Karpas-422 (cell line): ENCODE measurements at regions not wholly inside any gene's neighbourhood (a gene's known extent, or its start where the extent isn't known, plus 50 kb on each side); places are given as distances from the start of the nearest gene placed in this dataset.

Experiments used
- DNase-seq: peaks from one replicate; pipeline ENCODE4 v3.0.0-alpha.2; 2015
- H2AFZ ChIP-seq: fragments of 200-600 bp; sonication (generic); 2 replicates; pipeline ENCODE4 v1.6.1; 2014; ENCODE audit warnings: antibody characterized with exemption, low read length, mixed read lengths
- H3K27ac ChIP-seq: fragments of 200-600 bp; sonication (generic); 2 replicates; pipeline ENCODE4 v1.5.1; 2014; ENCODE audit warnings: mild to moderate bottlenecking, low read length, moderate library complexity
- H3K27me3 ChIP-seq: fragments of 200-600 bp; sonication (generic); 2 replicates; pipeline ENCODE4 v1.6.1; 2014; ENCODE audit warnings: low read length, mixed read lengths
- H3K36me3 ChIP-seq: fragments of 200-600 bp; sonication (generic); 2 replicates; pipeline ENCODE4 v1.6.1; 2014; ENCODE audit warnings: low read length, mixed read lengths; ENCODE audit not compliant: insufficient read depth
- H3K4me1 ChIP-seq: fragments of 200-600 bp; sonication (generic); 2 replicates; pipeline ENCODE4 v1.6.1; 2014; ENCODE audit warnings: mild to moderate bottlenecking, low read length, mixed read lengths
- H3K4me2 ChIP-seq: fragments of 200-600 bp; sonication (generic); 2 replicates; pipeline ENCODE4 v1.6.1; 2014; ENCODE audit warnings: low read length, low read depth, mild to moderate bottlenecking; ENCODE audit not compliant: poor library complexity, severe bottlenecking
- H3K4me3 ChIP-seq: fragments of 200-600 bp; sonication (generic); 2 replicates; pipeline ENCODE4 v1.5.1; 2014; ENCODE audit warnings: mild to moderate bottlenecking, antibody characterized with exemption, low read length, mixed read lengths
- H3K79me2 ChIP-seq: fragments of 200-600 bp; sonication (generic); 2 replicates; pipeline ENCODE4 v1.6.1; 2014; ENCODE audit warnings: mild to moderate bottlenecking, low read length, mixed read lengths
- H3K9ac ChIP-seq: fragments of 200-600 bp; sonication (generic); 2 replicates; pipeline ENCODE4 v1.6.0; 2014; ENCODE audit warnings: low read length
- H3K9me2 ChIP-seq: fragments of 200-600 bp; sonication (generic), shearing (Covaris generic); replicated peaks from 2 replicates; pipeline ENCODE4 v1.6.0; 2014; ENCODE audit warnings: mild to moderate bottlenecking, low read length, moderate library complexity; ENCODE audit not compliant: insufficient read depth
- H3K9me3 ChIP-seq: fragments of 300-700, 200-600 bp; sonication (generic); 2 replicates; pipeline ENCODE4 v1.6.1; 2014; ENCODE audit warnings: low read length, mixed read lengths
- H4K20me1 ChIP-seq: fragments of 200-600 bp; sonication (generic); 2 replicates; pipeline ENCODE4 v1.6.1; 2014; ENCODE audit warnings: mild to moderate bottlenecking, antibody characterized with exemption, low read length, low read depth; ENCODE audit not compliant: insufficient read depth

- no peak overlapping the region for H3K4me2 ChIP-seq
These were observed 133.6 kb downstream of the MYCN start for GRCh38 chr2:16073921-16074425.

GRCh38 chr2:16073471-16073870 is 133.1 kb downstream of the MYCN start:
- H4K20me1 ChIP-seq: no peaks in the 10 kb centered on the region
- no peaks in the 10 kb centered on the region for H3K27me3 ChIP-seq
- no peak overlapping the region for H3K9ac ChIP-seq
- no peaks in the 10 kb centered on the region for H3K4me1 ChIP-seq
- H3K4me2 ChIP-seq: no peak overlapping the region
- no peak overlapping the region for H3K27ac ChIP-seq
- H3K79me2 ChIP-seq: no peaks in the 10 kb centered on the region
- no peak overlapping the region for H2AFZ ChIP-seq
- DNase-seq: no peak
- no peaks in the 10 kb centered on the region for H3K36me3 ChIP-seq
- H3K4me3 ChIP-seq: no peak overlapping the region
- no peaks in the 10 kb centered on the region for H3K9me3 ChIP-seq
- H3K9me2 ChIP-seq: no peaks in the 10 kb centered on the region

More at GRCh38 chr2:16073921-16074425, 133.6 kb downstream of the MYCN start:
- Histone ChIP-seq H3K36me3 (no peaks in the 10 kb centered on the region), H3K9me2 (no peaks in the 10 kb centered on the region), H2AFZ (no peak overlapping the region), H3K4me3 (no peak overlapping the region), H4K20me1 (no peaks in the 10 kb centered on the region), H3K4me1 (no peaks in the 10 kb centered on the region), H3K9ac (no peak overlapping the region), H3K27ac (no peak overlapping the region), H3K9me3 (no peaks in the 10 kb centered on the region), H3K79me2 (no peaks in the 10 kb centered on the region), H3K27me3 (no peaks in the 10 kb centered on the region)
- no peak for DNase-seq

GRCh38 chr2:16072638-16073290 is 132.4 kb downstream of the MYCN start:
- Histone ChIP-seq H2AFZ (no peak overlapping the region), H3K4me3 (no peak overlapping the region), H3K27ac (no peak overlapping the region), H3K9me2 (no peaks in the 10 kb centered on the region), H3K36me3 (no peaks in the 10 kb centered on the region), H3K27me3 (no peaks in the 10 kb centered on the region), H3K9ac (no peak overlapping the region), H3K79me2 (no peaks in the 10 kb centered on the region), H3K9me3 (no peaks in the 10 kb centered on the region), H3K4me1 (no peaks in the 10 kb centered on the region), H4K20me1 (no peaks in the 10 kb centered on the region), H3K4me2 (no peak overlapping the region)
- no peak for DNase-seq

- Histone ChIP-seq H3K9ac (no peak overlapping the region), H3K36me3 (no peaks in the 10 kb centered on the region), H3K4me3 (no peak overlapping the region), H4K20me1 (no peaks in the 10 kb centered on the region), H2AFZ (no peak overlapping the region), H3K9me3 (no peaks in the 10 kb centered on the region), H3K9me2 (no peaks in the 10 kb centered on the region), H3K4me1 (no peaks in the 10 kb centered on the region), H3K79me2 (no peaks in the 10 kb centered on the region), H3K27ac (no peak overlapping the region), H3K27me3 (no peaks in the 10 kb centered on the region), H3K4me2 (no peak overlapping the region)
- DNase-seq: no peak
These were observed 131.7 kb downstream of the MYCN start for GRCh38 chr2:16071865-16072637.

- H3K79me2 ChIP-seq: no peaks in the 10 kb centered on the region
- no peaks in the 10 kb centered on the region for H3K9me2 ChIP-seq
- no peak overlapping the region for H3K4me2 ChIP-seq
- no peaks in the 10 kb centered on the region for H3K9me3 ChIP-seq
- no peaks in the 10 kb centered on the region for H3K36me3 ChIP-seq
- H3K4me3 ChIP-seq: no peak overlapping the region
- no peak overlapping the region for H3K9ac ChIP-seq
- no peak for DNase-seq
- H4K20me1 ChIP-seq: no peaks in the 10 kb centered on the region
- H3K4me1 ChIP-seq: no peaks in the 10 kb centered on the region
- H2AFZ ChIP-seq: no peak overlapping the region
- no peak overlapping the region for H3K27ac ChIP-seq
- H3K27me3 ChIP-seq: no peaks in the 10 kb centered on the region
These were observed 130.9 kb downstream of the MYCN start for GRCh38 chr2:16071039-16071864.

- no peak overlapping the region for H2AFZ ChIP-seq
These were observed 130.3 kb downstream of the MYCN start for GRCh38 chr2:16070648-16070971.

GRCh38 chr2:16069933-16070647 is 129.7 kb downstream of the MYCN start:
- DNase-seq: no peak
- Histone ChIP-seq H3K4me1 (no peaks in the 10 kb centered on the region), H3K4me2 (no peak overlapping the region), H3K27me3 (no peaks in the 10 kb centered on the region), H3K27ac (no peak overlapping the region), H3K9ac (no peak overlapping the region), H3K9me3 (no peaks in the 10 kb centered on the region), H4K20me1 (no peaks in the 10 kb centered on the region), H3K4me3 (no peak overlapping the region), H2AFZ (no peak overlapping the region), H3K36me3 (no peaks in the 10 kb centered on the region), H3K79me2 (no peaks in the 10 kb centered on the region), H3K9me2 (no peaks in the 10 kb centered on the region)

More at GRCh38 chr2:16070648-16070971, 130.3 kb downstream of the MYCN start:
- no peaks in the 10 kb centered on the region for H3K4me1 ChIP-seq
- no peaks in the 10 kb centered on the region for H3K27me3 ChIP-seq
- no peak overlapping the region for H3K27ac ChIP-seq
- no peaks in the 10 kb centered on the region for H4K20me1 ChIP-seq
- no peak overlapping the region for H3K9ac ChIP-seq
- no peaks in the 10 kb centered on the region for H3K9me3 ChIP-seq
- H3K4me3 ChIP-seq: no peak overlapping the region
- no peak for DNase-seq
- H3K9me2 ChIP-seq: no peaks in the 10 kb centered on the region
- H3K4me2 ChIP-seq: no peak overlapping the region
- H3K79me2 ChIP-seq: no peaks in the 10 kb centered on the region
- H3K36me3 ChIP-seq: no peaks in the 10 kb centered on the region

GRCh38 chr2:16069663-16069932 is 129.2 kb downstream of the MYCN start:
- H3K27me3 ChIP-seq: no peaks in the 10 kb centered on the region
- no peak overlapping the region for H2AFZ ChIP-seq
- H3K4me2 ChIP-seq: no peak overlapping the region

More at GRCh38 chr2:16069663-16069932, 129.2 kb downstream of the MYCN start:
- no peak overlapping the region for H3K4me3 ChIP-seq
- no peaks in the 10 kb centered on the region for H3K36me3 ChIP-seq
- no peak for DNase-seq
- no peak overlapping the region for H3K9ac ChIP-seq
- no peak overlapping the region for H3K27ac ChIP-seq
- H3K4me1 ChIP-seq: no peaks in the 10 kb centered on the region
- no peaks in the 10 kb centered on the region for H3K9me3 ChIP-seq
- no peaks in the 10 kb centered on the region for H4K20me1 ChIP-seq
- H3K9me2 ChIP-seq: no peaks in the 10 kb centered on the region
- no peaks in the 10 kb centered on the region for H3K79me2 ChIP-seq
